SH-SY5Y (cell line): ENCODE measurements at regions not wholly inside any gene's neighbourhood (a gene's known extent, or its start where the extent isn't known, plus 50 kb on each side); places are given as distances from the start of the nearest gene placed in this dataset.

ENCODE experiments used
- GATA2 ChIP-seq: IDR thresholded peaks from 2 replicates; pipeline ENCODE4 v1.6.1; 2011; ENCODE audit warnings: mild to moderate bottlenecking, low read depth, low read length
- GATA3 ChIP-seq: IDR thresholded peaks from 2 replicates; pipeline ENCODE4 v1.6.1; 2011; ENCODE audit warnings: low read depth, mild to moderate bottlenecking, low read length, moderate library complexity

DNA sequence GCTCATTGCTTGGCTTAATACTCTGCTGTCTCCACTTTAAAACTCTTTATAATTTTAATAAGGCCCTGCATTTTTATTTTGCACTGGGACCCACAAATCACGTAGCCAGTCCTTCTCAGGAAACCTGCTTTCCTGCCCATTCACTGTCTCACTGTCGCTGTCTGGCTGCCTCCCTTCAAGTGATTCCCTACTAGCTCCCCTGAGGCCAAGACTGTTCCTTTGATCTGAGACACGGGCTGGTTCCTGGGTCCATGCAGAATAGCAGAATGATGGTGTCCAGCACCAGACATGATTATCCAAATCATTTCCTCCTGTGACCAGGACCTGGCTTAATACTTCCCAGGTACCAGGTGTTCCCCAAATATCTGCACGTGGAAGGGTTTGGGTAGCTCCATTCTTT lies 597.1 kb upstream of the KLF4 start:
- TF ChIP-seq GATA3, result no peak
- TF ChIP-seq GATA2, result no peak
